ENCODE measurements at regions not wholly inside any gene's neighbourhood (a gene's known extent, or its start where the extent isn't known, plus 50 kb on each side); places are given as distances from the start of the nearest gene placed in this dataset.

- no peak overlapping the region for H3K9ac ChIP-seq (ENCODE audit: low read depth, low read length)
- no peak overlapping the region for H3K4me3 ChIP-seq (ENCODE audit: low read length)
- no peaks in the 10 kb centered on the region for H3K9me3 ChIP-seq (replicated peaks; ENCODE audit: low read length)
- H3K36me3 ChIP-seq (ENCODE audit: insufficient read depth, low read length): no peaks in the 10 kb centered on the region
- no peak overlapping the region for H3K4me2 ChIP-seq (ENCODE audit: low read length)
- H3K4me1 ChIP-seq (ENCODE audit: control insufficient read depth, insufficient read depth, low read length): no peaks in the 10 kb centered on the region
- H3K27me3 ChIP-seq (ENCODE audit: control insufficient read depth, insufficient read depth, low read length): no peaks in the 10 kb centered on the region
Measured at GRCh38 chr6:21382821-21383449, 210.6 kb upstream of the SOX4 start.

- Histone ChIP-seq H3K36me3 (ENCODE audit: insufficient read depth, low read length) (no peaks in the 10 kb centered on the region), H3K9ac (ENCODE audit: low read depth, low read length) (no peak overlapping the region), H3K4me2 (ENCODE audit: low read length) (no peak overlapping the region), H3K27me3 (ENCODE audit: control insufficient read depth, insufficient read depth, low read length) (no peaks in the 10 kb centered on the region), H3K4me3 (ENCODE audit: low read length) (no peak overlapping the region), H3K9me3 (replicated peaks; ENCODE audit: low read length) (no peaks in the 10 kb centered on the region), H3K4me1 (ENCODE audit: control insufficient read depth, insufficient read depth, low read length) (no peaks in the 10 kb centered on the region)
Measured at GRCh38 chr6:21383450-21384085, 210.0 kb upstream of the SOX4 start.

GRCh38 chr6:21384216-21384615 is 209.3 kb upstream of the SOX4 start:
- H3K9ac ChIP-seq (ENCODE audit: low read depth, low read length): no peak overlapping the region
- H3K27me3 ChIP-seq (ENCODE audit: control insufficient read depth, insufficient read depth, low read length): no peaks in the 10 kb centered on the region
- no peak overlapping the region for H3K4me2 ChIP-seq (ENCODE audit: low read length)
- no peaks in the 10 kb centered on the region for H3K4me1 ChIP-seq (ENCODE audit: control insufficient read depth, insufficient read depth, low read length)
- no peaks in the 10 kb centered on the region for H3K9me3 ChIP-seq (replicated peaks; ENCODE audit: low read length)
- H3K4me3 ChIP-seq (ENCODE audit: low read length): no peak overlapping the region
- H3K36me3 ChIP-seq (ENCODE audit: insufficient read depth, low read length): no peaks in the 10 kb centered on the region

DNA sequence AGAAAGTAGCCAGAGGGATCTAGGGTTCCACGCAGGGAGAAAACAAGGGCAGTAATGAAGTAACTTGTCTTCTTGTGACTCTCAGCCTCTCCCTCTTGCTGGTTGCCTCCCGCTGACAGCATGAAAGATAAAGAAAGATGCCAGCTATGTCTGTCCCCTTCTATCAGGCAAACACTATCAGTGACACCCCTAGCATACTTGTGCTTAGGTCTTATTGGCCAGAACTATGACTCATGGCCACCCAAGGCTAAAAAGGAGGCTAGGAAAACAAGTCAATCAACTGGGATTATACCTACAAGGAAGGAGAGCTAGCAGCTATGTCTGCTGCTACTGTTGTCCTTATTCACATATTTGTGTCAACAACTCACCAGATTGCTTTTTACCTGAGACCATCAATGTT is 206.8 kb upstream of the SOX4 start:
- Histone ChIP-seq H3K9ac (ENCODE audit: low read depth, low read length) (no peak overlapping the region), H3K36me3 (ENCODE audit: insufficient read depth, low read length) (no peaks in the 10 kb centered on the region), H3K27me3 (ENCODE audit: control insufficient read depth, insufficient read depth, low read length) (no peaks in the 10 kb centered on the region), H3K4me3 (ENCODE audit: low read length) (no peak overlapping the region), H3K4me2 (ENCODE audit: low read length) (no peak overlapping the region), H3K9me3 (replicated peaks; ENCODE audit: low read length) (no peaks in the 10 kb centered on the region), H3K4me1 (ENCODE audit: control insufficient read depth, insufficient read depth, low read length) (no peaks in the 10 kb centered on the region)

GRCh38 chr6:21390532-21391213 is 202.9 kb upstream of the SOX4 start:
- Histone ChIP-seq H3K4me2 (ENCODE audit: low read length) (no peak overlapping the region), H3K4me3 (ENCODE audit: low read length) (no peak overlapping the region)

GRCh38 chr6:21392177-21392576 is 201.4 kb upstream of the SOX4 start:
- no peaks in the 10 kb centered on the region for H3K27me3 ChIP-seq (ENCODE audit: control insufficient read depth, insufficient read depth, low read length)
- H3K9ac ChIP-seq (ENCODE audit: low read depth, low read length): no peak overlapping the region
- H3K4me1 ChIP-seq (ENCODE audit: control insufficient read depth, insufficient read depth, low read length): peaks cover 7% of the 10 kb centered on the region
- H3K36me3 ChIP-seq (ENCODE audit: insufficient read depth, low read length): no peaks in the 10 kb centered on the region
- no peak overlapping the region for H3K4me3 ChIP-seq (ENCODE audit: low read length)
- H3K4me2 ChIP-seq (ENCODE audit: low read length): no peak overlapping the region
- H3K9me3 ChIP-seq (replicated peaks; ENCODE audit: low read length): no peaks in the 10 kb centered on the region

More at GRCh38 chr6:21390532-21391213, 202.9 kb upstream of the SOX4 start:
- no peak overlapping the region for H3K9ac ChIP-seq (ENCODE audit: low read depth, low read length)
- no peaks in the 10 kb centered on the region for H3K9me3 ChIP-seq (replicated peaks; ENCODE audit: low read length)
- no peaks in the 10 kb centered on the region for H3K36me3 ChIP-seq (ENCODE audit: insufficient read depth, low read length)
- no peaks in the 10 kb centered on the region for H3K27me3 ChIP-seq (ENCODE audit: control insufficient read depth, insufficient read depth, low read length)
- H3K4me1 ChIP-seq (ENCODE audit: control insufficient read depth, insufficient read depth, low read length): no peaks in the 10 kb centered on the region

- Histone ChIP-seq H3K4me2 (ENCODE audit: low read length) (no peak overlapping the region), H3K4me3 (ENCODE audit: low read length) (no peak overlapping the region), H3K27me3 (ENCODE audit: control insufficient read depth, insufficient read depth, low read length) (no peaks in the 10 kb centered on the region), H3K36me3 (ENCODE audit: insufficient read depth, low read length) (no peaks in the 10 kb centered on the region), H3K4me1 (ENCODE audit: control insufficient read depth, insufficient read depth, low read length) (peaks cover 7% of the 10 kb centered on the region), H3K9ac (ENCODE audit: low read depth, low read length) (no peak overlapping the region), H3K9me3 (replicated peaks; ENCODE audit: low read length) (no peaks in the 10 kb centered on the region)
Measured at GRCh38 chr6:21393441-21394165, 199.9 kb upstream of the SOX4 start.

GRCh38 chr6:21395121-21395520 is 198.4 kb upstream of the SOX4 start:
- Histone ChIP-seq H3K9me3 (replicated peaks; ENCODE audit: low read length) (no peaks in the 10 kb centered on the region), H3K36me3 (ENCODE audit: insufficient read depth, low read length) (no peaks in the 10 kb centered on the region), H3K27me3 (ENCODE audit: control insufficient read depth, insufficient read depth, low read length) (no peaks in the 10 kb centered on the region), H3K4me2 (ENCODE audit: low read length) (no peak overlapping the region), H3K4me1 (ENCODE audit: control insufficient read depth, insufficient read depth, low read length) (peaks cover 7% of the 10 kb centered on the region), H3K9ac (ENCODE audit: low read depth, low read length) (no peak overlapping the region), H3K4me3 (ENCODE audit: low read length) (no peak overlapping the region)

- Histone ChIP-seq H3K9ac (ENCODE audit: low read depth, low read length) (no peak overlapping the region), H3K9me3 (replicated peaks; ENCODE audit: low read length) (no peaks in the 10 kb centered on the region), H3K36me3 (ENCODE audit: insufficient read depth, low read length) (no peaks in the 10 kb centered on the region), H3K4me2 (ENCODE audit: low read length) (no peak overlapping the region), H3K27me3 (ENCODE audit: control insufficient read depth, insufficient read depth, low read length) (no peaks in the 10 kb centered on the region), H3K4me1 (ENCODE audit: control insufficient read depth, insufficient read depth, low read length) (peaks cover 7% of the 10 kb centered on the region), H3K4me3 (ENCODE audit: low read length) (no peak overlapping the region)
Measured at GRCh38 chr6:21396313-21396712, 197.2 kb upstream of the SOX4 start.

DNA sequence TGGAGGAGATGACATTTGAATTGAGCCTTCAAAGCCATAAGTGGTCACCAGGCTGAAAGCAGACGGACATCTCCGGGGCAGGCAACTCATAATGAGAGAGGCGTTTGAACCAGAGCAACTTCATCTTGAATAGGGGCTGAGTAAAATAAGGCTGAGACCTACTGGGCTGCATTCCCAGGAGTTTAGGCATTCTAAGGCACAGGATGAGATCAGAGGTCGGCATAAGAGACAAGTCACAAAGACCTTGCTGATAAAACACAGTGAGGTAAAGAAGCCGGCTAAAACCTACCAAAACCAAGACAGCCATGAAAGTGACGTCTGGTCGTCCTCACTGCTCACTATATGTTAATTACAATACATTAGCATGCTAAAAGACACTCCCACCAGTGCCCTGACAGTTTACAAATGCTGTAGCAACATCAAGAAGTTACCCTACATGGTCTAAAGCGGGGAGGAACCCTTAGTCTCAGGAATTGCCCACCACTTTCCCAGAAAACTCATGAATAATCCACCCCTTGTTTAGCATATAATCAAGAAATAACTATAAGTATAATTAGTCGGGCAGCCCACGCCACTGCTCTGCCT is 194.7 kb upstream of the SOX4 start:
- no peaks in the 10 kb centered on the region for H3K36me3 ChIP-seq (ENCODE audit: insufficient read depth, low read length)
- H3K4me3 ChIP-seq (ENCODE audit: low read length): no peak overlapping the region
- H3K27me3 ChIP-seq (ENCODE audit: control insufficient read depth, insufficient read depth, low read length): no peaks in the 10 kb centered on the region
- H3K9ac ChIP-seq (ENCODE audit: low read depth, low read length): no peak overlapping the region
- H3K4me2 ChIP-seq (ENCODE audit: low read length): no peak overlapping the region
- H3K4me1 ChIP-seq (ENCODE audit: control insufficient read depth, insufficient read depth, low read length): peaks cover 7% of the 10 kb centered on the region
- H3K9me3 ChIP-seq (replicated peaks; ENCODE audit: low read length): no peaks in the 10 kb centered on the region

DNA sequence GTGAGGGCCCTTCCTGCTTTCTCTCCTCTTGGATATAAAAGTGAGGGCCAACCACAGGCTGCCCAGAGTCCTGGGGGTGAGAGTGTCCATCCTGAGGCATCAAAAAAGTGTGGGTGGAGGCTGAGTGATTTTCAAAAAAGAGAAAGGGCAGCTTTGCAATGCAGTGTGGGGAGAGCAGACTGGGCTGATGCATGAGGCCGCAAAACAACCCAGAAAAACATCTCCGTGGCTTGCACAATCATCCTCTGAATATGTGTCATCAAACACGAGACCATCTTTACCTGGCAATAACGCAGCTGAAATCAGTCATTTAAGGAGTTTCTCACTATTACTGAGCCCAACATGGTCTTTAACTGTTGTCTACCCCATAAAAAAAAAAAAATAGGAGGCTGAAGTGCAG is 191.2 kb upstream of the SOX4 start:
- H3K4me2 ChIP-seq (ENCODE audit: low read length): no peak overlapping the region
- H3K36me3 ChIP-seq (ENCODE audit: insufficient read depth, low read length): no peaks in the 10 kb centered on the region
- H3K4me3 ChIP-seq (ENCODE audit: low read length): no peak overlapping the region
- H3K9me3 ChIP-seq (replicated peaks; ENCODE audit: low read length): no peaks in the 10 kb centered on the region
- no peaks in the 10 kb centered on the region for H3K4me1 ChIP-seq (ENCODE audit: control insufficient read depth, insufficient read depth, low read length)
- no peaks in the 10 kb centered on the region for H3K27me3 ChIP-seq (ENCODE audit: control insufficient read depth, insufficient read depth, low read length)
- no peak overlapping the region for H3K9ac ChIP-seq (ENCODE audit: low read depth, low read length)
